GM19452 (cell line): ENCODE measurements at regions not wholly inside any gene's neighbourhood (a gene's known extent, or its start where the extent isn't known, plus 50 kb on each side); places are given as distances from the start of the nearest gene placed in this dataset.

Source experiments
- ATAC-seq: cut with Tn5 transposase; IDR thresholded peaks from one replicate; pipeline ENCODE4 v1.9.1; 2021; ENCODE audit not compliant: unreplicated experiment

DNA sequence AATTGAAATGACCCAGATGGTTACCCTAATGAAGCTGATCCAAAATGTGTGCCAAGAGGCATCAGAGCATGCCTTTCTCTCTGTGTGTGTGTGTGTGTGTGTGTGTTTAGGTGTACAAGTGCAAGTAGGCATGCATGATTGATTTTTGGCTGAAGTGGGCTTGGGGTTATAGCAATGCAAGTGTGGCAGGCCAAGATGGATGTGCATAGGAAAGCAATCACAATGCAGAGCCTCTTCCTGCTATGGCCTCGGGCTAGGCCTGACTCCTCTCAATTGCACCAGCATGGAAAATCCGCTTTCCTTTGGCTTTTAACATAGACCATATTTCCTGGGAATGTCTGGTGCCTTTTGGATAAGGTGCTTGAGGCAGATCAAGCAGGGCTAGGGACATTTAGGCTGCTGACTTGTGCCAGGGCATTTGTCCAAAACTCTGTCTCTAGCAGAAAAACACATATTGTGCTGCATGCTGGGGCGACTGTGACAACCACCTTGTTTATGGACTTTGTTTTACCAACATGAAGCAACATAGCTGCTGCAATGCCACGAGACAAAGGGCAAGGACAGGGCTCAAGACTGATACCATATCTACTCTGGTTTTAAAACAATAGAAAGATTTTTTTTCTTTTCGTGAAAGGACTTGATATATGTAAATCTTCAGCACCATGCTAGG lies 395.7 kb downstream of the RAPGEF2 start:
- ATAC-seq: no peak

DNA sequence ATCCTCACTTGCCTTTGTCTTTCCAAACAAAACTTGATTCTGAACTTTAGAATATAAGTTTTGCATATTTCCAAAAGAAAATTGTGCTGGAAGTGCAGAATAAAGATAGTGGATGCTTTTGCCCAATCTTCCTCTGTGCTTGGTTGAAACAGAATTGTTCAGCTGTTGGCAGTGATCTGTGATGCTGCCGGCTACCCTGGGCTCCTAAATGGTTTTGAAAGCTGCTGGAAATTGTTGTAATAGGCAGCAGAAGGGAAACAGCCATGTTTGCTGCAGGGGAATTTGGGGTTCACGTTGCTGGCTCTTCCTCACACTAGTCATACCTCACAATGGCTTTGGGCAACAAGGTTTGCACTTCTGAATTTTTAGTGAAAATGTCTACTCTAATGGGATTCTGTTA lies 398.0 kb downstream of the RAPGEF2 start:
- ATAC-seq: no peak

DNA sequence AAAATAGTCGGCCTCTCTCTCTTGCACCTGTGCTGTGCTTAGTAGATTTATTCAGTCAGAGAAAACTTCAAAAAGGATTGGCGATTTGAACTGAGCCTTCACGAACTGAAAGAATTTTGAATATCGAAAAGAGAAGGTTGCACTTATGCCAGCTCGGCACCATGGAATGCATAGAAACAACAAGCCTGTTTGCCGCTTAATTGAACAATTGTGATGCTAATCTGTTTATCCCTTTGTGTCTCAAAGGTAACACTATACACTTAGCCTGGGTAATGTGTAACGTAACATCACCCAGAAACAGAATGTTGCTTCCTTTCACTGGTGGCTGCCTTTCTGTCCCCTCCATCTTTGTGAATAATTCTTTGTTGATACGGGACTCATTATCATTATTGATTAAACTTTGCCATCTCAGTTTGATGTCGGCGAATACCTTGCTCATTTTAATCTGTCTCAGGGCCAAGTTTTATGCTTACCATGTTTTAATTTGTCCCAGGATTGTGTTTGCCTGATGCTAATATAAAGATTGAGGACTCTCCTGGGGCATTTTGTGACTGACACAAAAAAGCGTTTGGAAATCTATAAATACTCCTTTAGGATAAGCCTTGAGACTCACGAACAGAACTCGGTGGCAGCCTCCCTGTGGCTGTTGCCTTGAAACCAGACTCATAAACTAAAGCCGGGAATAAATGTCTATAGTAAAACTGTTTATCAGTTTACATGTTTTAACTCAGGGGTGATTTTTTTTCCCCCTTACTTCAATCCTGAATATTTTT lies 400.5 kb downstream of the RAPGEF2 start:
- ATAC-seq: no peak

DNA sequence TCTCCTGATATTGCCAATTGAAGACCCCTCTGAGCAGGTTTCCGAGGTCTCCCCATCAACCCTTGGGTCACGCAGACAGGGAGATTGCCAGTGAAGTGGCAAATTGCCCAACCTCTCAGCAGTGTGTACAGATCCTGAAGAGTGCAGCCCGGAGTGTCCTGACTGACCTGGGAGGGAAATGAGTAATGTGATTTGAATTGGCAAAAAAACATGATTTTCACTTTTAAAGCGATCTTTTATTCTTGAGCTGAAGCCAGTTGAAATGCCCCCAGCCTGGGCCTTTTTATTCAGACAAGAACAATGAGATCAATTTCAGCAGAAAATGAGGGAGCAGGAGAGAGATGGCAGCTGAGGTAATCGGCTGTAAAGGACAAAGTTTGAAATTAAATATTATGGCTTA lies 401.8 kb downstream of the RAPGEF2 start:
- ATAC-seq: no peak

DNA sequence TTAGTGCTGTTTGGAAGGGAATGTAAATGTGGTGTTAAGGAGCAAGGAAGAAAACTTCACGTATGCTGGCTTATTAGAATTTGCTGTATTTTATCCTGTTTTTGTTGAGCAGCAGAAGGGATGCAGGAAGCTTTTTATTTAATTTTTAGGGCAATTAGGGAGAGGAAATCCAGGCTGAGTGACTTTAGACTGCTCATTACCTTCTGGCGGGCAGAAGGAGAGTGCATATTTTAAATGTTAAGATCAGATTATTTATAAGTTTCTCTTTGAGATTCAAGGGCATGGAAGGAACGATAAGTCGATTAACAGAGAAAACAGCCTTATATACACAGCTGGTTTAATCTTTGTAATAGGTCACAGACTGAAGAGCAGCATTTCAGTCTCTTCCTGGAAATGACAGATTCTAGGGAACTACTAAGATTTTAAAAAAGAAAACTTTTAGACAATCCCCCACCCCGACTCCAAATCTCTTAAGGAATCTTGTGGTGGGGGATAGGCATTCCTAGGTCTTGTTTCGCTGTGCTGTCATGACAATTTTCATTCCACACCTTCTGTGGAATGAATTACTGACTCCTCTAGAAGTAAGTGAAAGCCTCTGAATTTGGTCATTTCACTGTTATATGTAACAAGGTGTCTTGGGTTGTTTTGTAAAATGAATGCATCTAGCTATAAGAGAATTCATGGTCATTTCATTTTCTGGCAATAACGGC lies 402.5 kb downstream of the RAPGEF2 start:
- ATAC-seq: no peak

DNA sequence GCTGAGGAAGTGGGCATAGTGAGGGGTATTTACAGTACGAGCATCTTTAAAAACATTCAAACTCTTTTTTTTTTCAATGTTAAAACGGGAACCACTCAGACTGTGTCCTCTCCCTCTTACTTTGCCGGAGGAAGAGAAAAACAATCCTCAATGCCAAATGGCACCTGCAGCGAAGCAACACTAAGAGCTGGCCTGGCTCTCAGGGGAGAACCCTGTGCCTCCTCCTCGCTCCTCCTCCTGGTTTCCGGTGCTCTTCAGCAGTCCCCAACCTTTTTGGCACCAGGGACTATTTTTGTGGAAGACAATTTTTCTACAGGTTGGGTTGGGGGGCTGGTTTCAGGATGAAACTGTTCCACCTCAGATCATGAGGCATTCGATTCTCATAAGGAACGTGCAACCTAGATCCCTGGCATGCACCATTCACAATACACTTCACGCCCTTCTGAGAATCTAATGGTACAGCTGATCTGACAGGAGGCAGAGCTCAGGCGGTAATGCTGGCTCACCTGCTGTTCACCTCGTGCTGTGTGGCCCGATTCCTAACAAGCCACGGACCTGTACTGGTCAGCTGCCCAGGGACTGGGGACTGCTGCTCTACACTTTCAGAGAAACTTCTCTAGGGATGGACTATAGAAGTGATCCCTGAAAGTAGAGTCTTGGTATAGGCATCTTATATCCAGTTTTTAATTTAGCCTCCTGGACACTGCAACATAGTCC lies 404.1 kb downstream of the RAPGEF2 start:
- ATAC-seq: no peak

DNA sequence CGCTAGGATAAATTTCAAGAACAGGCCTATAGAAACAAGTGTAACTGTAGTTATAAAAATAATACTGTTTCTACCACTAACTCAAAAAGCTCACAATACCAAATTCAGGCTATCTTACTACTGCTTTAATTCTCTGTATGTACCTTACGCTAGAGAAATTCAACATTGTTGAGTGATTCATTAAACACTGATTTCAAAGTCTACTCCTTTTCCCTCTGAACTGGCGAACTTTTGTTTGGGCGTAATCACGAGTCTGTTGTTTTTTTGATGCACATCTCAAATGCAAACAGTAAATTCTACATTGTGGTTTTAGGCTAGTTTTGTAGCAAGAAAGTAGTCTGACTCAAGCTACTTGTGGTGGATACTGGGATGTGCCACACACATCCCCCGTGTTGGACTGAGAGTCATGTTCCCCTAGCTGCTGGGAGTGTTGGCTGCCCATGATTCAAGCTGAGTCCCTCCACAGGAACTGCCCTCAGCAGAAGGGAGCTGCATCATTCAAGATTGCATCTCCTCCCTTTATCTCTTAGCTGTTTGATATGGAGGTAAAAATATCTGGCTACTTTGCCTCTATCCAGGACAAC lies 406.1 kb downstream of the RAPGEF2 start:
- ATAC-seq: no peak

DNA sequence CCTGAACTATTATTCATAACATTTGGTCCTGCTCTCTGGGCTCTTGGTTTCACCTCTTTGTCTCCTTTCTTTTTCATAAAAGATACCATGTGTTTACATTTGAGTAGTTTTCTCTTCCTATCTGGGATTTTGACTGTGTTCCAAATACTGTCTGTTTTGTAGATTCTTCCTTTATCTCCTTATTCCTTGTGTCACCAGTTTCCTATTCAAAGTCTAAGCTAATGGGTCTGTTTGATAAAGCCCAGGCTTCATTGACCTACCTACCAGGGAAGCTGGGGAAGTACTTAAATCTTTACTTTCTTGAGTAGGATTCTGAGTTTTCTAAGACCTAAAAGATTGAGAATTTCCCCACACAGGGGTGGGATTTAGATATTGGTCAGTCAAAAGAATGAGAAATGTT lies 409.5 kb downstream of the RAPGEF2 start:
- no peak for ATAC-seq

DNA sequence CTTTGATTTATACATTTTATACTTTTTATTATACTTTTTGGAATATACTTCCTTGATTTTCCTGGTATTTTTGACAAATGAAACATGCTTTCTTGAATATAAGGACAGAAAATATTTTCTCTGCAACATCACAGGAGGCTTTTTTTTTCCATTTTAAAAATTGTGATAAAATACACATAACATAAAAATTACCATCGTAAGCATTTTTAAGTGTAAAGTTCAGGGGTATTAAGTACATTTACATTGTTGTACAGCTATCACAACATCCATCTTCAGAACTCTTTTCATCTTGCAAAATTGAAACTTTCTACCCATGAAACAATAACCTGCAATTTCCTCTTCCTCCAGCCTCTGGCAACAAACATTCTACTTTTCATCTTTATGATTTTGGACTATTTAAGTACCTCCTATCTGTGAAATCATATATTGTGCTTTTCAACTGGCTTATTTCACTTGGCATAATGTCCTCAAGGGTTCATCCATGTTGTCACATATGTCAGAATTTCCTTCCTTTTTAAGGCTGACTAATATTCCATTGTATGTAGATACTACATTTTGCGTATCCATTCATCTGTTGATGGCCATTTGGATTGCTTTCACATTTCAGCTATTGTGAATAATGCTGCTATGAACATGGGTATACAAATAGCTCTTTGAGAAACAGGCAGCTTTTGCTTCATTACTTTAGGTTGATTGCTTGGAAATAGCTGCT lies 412.6 kb downstream of the RAPGEF2 start:
- no peak for ATAC-seq

DNA sequence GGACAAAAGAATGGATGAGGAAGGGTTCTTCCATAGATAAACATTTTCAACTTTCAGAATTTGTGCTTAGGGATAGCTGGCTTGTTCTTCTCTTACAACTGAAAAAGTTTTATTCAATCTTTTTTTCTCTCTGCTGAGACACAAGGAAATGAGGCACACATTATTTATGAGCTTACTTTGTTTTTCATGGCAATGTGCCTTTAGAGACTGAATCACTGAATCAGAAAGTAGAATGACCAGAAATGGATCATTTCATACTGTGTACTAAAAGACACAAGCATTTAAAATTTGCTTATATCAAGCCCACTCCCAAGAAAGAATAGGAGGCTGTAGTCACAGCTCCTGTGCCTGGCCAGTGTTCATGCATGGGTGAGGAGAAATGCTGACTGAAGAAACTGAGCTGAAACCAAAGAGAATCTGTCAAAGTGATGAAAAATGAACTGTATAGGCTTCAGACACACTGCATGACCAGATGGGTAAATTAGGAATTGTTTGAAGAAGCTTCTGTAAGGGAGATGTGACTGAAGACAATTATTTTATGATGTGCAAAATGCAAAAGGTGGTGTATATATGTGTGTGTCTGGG lies 413.8 kb downstream of the RAPGEF2 start:
- no peak for ATAC-seq

DNA sequence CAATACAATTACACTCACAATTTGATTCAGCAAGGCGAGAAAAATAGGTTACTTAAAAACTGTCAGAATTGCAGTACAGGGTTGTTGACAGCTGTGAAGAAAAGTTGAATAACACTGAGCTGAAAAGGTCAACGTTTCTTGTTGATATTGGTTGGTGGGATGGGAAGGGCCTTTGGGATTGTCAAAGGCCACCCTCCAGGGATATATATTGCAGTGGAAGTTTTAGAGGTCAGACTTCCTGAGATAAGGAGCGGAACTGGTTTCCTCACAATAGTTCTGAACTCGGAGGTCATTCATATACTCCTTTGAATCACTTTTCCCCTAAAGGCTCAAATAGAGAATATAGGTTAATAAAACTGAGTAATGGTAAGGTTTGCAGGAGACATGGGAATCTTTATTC lies 417.2 kb downstream of the RAPGEF2 start:
- ATAC-seq: no peak

DNA sequence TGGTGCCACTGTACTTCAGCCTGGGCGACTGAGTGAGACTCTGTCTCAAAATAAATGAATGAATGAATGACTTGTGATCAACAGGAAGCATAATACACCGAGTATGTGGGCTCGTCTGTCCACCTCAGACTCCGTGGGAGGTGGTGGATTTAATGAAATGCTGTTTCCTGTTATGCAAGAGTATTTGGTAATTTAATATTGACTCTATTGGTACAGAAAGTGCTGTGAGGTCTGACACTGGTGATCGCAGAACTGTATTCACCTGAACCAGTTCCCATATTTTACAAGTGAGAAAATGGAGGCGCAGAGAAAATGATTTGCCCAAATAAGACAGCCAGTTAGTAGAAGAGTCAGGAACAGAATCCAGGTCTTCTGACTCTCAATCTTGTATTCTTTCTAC lies 423.3 kb downstream of the RAPGEF2 start:
- ATAC-seq: no peak

DNA sequence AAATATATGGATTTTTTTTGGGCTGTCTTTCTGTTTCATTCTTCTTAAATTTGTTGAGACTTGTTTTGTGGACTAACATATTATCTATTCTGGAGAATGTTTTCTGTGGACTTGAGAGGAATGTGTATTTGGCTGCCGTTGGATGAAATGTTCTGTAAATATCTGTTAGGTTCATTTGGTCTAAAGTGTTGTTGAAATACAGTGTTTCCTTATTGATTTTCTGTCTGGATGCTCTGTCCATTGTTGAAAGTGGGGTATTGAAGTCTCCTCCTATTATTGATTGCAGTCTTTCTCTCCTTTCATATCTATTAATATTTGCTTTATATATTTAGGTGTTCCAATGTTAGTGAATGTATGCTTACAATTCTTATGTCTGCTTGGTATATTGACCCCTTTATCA lies 431.8 kb downstream of the RAPGEF2 start:
- ATAC-seq: no peak

DNA sequence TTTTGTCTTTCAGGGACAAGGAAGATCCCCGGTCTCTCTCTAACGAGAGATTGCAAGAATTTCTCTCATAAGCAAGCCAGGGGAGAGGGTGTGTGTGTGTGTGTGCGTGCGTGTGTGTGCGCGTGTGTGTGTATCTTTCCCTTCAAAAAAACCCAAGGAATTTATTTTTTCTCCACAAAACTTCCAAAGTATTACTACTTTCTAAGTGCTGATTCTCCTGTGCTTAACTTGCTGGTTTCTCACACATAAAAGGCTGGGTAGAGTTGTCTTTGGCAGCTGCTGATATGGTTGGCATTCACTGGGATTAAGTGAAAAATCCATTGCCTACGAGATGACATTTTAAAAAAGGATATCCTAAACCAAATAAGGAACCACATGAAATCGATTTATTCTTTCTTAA lies 435.7 kb downstream of the RAPGEF2 start:
- ATAC-seq: no peak

DNA sequence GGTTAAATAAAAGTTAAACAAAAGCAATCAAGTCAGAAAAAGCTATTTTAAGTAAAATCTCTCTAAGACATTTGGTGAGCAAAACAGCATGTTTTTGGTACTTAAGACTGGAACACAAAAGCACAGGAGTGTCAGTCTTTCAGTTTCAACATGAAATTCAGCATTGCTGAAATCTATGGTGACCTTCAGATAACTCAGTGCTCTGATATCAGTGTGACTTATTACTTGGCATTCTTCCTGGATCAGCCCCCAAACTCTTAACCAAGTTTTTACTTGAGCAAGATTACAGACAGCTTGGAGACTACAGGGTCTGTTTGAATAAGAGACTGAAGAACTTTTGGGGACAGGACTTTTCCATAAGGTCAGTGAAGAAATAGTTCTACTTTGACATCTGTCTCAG lies 437.2 kb downstream of the RAPGEF2 start:
- ATAC-seq: no peak

DNA sequence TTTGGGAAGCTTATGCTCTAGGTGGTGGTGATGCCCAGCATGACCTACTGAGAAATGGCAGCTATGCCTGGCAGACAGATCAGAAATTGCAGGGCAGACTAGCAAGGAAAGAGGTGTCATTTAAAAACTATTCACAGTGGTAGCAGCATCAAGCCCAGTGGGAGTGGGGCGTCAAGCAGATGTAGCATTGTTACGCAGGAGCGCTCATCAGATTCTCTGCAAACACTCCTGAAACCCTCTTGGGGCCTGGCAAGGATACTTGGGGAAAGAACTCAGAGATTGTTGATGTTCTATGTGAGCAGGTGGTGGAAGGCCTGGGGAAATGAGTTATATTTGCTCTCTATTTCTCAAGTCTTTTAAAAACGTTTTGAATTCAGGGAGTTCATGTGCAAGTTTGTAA lies 437.6 kb downstream of the RAPGEF2 start:
- ATAC-seq: no peak

DNA sequence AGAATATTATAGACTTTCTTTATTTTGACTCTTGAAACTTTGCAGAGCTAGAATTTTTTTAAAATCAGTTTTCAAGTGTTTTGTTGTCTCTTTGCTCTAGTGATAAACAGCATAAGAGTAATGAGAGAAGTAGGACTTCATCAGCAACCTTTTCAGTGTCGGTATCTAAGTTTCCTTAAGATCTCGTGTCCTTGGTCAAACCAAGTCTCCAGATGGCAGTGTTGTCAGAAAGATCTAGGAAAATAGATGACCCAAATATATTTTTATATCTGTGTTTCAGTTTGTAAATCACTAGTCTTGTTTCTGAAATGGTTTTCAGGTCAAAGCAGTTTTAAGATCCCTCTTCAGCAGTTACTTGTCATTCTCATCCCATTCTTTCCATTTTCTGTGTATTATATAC lies 438.3 kb downstream of the RAPGEF2 start:
- ATAC-seq: no peak

DNA sequence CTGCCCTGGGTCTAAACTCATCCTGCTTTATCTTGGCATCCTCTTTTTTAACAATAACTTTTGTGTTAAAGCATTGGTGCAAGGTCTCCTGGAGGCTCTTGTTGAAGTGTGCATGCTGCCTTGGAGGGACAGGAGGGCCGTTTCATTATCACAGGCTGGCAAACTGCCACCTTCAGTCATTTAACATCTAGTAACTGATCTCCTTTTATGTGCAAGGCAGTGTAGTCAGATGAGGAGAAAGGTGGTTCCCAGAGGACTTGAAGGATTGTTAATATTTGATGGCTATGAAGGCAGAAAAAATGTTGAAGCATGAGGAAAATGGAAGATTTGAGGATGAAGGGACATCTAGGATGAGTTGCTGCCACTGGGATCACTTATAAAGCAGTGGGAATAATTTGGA lies 439.4 kb downstream of the RAPGEF2 start:
- ATAC-seq: no peak

DNA sequence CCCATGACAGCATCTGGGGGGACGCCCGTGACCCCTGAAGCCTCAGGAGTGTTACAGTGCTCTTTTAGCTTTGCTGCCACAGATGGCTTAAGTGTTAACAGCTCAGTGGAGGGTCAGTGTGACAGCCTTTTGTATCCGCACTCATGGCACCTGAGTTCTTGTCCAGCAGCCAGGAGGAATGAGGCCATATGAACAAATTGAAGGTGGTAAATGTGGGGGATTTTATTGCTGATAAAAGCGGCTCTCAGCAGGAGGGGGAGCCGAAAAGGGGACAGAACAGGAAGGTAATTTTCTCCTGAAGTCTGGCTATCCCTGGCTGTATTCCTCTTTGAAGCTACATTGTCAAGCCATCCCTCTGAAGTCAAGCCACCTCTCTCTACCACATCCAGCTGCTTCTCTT lies 441.0 kb downstream of the RAPGEF2 start:
- ATAC-seq: no peak

DNA sequence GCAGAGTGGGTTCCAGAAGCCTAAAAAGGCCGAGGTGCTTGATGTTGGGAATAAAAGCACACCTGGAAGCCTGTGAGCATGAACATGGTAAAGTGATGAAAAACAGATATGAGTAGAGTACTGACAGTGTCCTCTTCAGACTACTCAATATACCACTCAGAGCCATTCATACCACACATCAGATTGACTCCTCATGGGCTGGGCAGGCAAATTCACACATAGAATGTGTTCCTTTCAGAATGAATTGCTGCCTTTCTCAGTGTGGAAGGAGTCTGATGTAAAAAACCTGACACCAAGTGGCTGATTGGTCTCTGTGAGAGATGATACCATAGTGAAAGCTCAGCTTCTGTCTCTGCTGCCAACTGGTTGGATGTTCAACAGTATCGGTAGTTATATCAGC lies 442.7 kb downstream of the RAPGEF2 start:
- no peak for ATAC-seq
